Stimulated activated CD4-positive, alpha-beta T cell treated with anti-CD3 and anti-CD28 coated beads, Interleukin-1b, Interleukin-23, amount 100 ng/mL, for 24 hours (primary cell): ENCODE measurements at regions not wholly inside any gene's neighbourhood (a gene's known extent, or its start where the extent isn't known, plus 50 kb on each side); places are given as distances from the start of the nearest gene placed in this dataset.
A peak's percentile ranks its signal among the peaks of the same experiment; 100 is the strongest.
"Not testable (repeated sequence)": the region's sequence is repeated elsewhere in the genome, so short reads cannot be mapped to it uniquely, and the experiment has no call there.

Experiments used
- DNase-seq, 4 experiments: peaks; one replicate each; pipeline ENCODE4 v3.0.0-alpha.2; 2020; ENCODE audit warnings: low read depth in 4 of 4, low spot score in 1 of 4

DNA sequence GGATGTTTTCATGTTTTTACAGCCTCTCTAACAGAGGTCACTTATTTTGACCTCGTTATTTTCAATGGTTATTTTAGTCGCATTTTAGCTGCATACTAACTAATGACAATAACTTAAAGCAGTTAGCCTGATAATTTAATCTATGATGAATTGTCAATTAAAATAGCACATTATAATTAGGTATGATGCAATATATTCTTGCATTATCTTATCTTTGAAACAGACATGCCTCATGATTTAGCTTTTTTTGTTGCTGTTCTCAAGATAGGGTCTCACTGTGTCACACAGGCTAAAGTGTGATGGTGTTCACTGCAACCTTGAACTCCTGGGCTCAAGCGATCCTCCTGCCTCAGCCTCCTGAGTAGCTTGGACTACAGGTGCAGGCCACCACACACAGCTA, 126.4 kb downstream of the KBTBD2 start:
- DNase-seq, result no peak

- no peak for DNase-seq
Observed at GRCh38 chr7:32762925-32763293, 128.7 kb downstream of the KBTBD2 start.

DNA sequence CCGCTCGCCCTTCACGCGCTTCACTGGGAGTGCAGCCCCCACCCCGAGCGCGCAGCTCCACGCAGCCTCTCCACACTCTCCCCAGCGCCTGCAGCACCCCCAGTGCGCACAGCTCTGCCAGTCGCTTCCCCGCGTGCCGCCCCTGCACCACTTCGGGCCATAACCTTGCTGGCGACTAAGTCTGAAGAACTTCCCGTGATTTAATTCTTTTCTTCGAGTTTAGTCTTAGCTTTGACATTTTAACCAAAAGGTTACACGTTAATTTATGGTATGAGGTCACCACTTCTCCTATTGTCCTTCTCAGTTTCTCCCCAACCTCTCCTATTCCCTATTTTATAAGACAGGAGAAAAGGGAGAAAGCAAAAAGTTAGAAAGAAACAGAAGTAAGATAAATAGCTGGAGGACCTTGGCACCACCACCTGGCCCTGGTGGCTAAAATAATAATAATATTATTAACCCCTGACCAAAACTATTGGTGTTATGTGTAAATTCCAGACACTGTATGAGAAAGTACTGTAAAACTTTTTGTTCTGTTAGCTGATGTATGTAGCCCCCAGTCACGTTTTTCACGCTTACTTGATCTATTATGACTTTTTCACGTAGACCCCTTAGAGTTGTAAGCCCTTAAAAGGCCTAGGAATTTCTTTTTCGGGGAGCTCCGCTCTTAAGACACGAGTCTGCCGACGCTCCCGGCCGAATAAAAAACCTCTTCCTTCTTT, 129.2 kb downstream of the KBTBD2 start:
- not testable (repeated sequence) for DNase-seq

GRCh38 chr7:32761451-32762205, 129.9 kb downstream of the KBTBD2 start:
- no peak for DNase-seq

GRCh38 chr7:32760755-32761154, 130.8 kb downstream of the KBTBD2 start:
- DNase-seq, result not testable (repeated sequence)

DNA sequence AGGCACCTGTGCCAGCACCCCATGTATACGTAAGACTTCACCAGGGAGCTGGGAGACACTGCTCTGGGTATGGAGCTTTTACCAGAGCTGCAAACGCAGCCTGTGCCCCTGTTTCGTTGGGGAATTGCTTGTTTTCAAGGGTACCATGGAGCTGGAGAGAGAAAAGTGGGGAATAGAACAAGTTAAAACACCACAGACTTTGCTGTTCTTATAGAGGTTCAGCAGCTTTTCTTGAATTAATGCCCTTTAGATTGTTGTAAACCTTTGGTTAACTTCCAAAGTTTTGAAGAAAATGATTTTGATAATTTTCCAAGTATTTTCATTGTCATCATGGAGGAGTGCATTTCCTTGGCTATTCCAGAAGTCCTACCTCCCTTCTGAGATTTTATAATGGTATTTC, 131.7 kb downstream of the KBTBD2 start:
- not testable (repeated sequence) for DNase-seq

DNA sequence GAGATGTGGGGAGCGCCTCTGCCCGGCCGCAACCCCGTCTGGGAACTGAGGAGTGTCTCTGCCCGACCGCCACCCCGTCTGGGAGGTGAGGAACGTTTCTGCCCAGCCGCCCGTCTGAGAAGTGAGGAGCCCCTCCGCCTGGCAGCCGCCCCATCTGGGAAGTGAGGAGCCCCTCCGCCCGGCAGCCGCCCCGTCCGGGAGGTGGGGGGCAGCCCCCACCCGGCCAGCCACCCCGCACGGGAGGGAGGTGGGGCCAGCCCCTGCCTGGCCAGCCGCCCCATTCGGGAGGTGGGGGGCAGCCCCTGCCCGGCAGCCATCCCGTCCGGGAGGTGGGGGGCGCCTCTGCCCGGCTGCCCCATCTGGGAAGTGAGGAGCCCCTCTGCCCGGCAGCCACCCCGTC, 137.7 kb downstream of the KBTBD2 start:
- not testable (repeated sequence) for DNase-seq

DNA sequence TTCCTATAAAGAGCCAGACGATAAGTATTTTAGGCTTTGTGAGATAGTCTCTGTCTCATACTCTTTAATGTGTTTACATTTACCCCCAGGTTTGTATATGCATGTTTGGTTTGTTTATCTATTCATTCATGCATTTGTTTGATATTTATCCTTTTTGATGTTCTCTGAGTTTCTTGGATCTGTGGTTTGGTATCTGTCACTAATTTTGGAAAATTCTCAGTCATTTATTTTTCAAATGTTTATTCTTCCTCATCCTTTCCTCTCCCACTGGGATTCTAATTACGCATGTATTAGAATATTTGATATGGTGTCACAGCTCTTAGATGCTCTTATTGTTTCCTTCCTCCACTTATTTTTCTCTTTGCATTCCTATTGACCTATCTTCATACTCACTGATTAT, 143.2 kb downstream of the KBTBD2 start:
- DNase-seq, result not testable (repeated sequence)

GRCh38 chr7:32747443-32748148, 144.0 kb downstream of the KBTBD2 start:
- not testable (repeated sequence) for DNase-seq

DNA sequence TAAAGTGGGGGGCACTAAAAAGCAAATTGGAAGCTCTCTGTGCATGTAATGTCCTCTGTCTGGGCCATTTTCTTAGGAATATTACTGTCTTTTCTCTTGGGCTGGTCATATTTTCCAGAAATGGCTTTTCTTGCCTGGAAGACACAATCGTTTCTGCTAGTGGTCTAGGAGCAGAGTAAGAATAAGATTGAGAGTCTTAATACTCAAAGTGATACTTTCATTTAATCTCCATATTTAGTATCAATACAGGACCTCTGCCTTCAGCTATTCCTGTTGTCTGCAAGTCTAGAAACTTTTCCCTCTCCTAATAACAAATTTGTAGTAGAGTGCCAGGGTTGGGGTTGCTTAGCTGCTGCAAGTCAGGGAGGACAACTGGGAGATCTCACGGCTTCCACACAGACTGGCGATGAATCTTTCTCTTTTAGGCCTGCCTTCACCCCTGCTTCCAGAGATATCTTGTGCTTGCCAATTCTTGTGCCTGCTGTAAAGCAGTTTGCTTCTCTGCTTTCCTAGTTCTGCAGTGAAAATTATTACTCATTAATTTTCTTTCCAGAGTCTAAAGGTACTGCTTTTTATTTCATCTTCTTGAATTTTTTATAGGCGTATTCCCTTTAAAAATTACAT, 149.6 kb downstream of the KBTBD2 start:
- not testable (repeated sequence) for DNase-seq

- not testable (repeated sequence) for DNase-seq
Observed at GRCh38 chr7:32739749-32740148, 151.8 kb downstream of the KBTBD2 start.

DNA sequence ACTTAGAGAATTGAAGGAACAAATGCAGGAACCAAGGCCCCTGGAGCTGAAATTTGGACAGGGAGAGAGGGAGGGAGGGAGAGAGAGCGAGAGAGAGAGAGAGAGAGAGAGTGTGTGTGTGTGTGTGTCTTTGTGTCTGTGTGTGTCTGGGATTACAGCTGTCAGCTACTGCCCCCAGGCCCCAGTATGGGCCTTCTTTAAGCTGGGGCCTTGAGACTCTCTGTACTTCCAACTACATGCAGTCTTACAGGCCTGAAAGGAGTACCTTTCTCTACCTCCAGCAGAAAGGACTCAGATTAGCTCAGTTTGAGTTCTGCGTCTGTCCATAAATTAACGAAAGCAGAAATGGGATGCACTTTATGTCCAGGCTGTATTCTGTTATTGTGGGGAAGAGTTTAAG, 153.2 kb downstream of the KBTBD2 start:
- DNase-seq, result not testable (repeated sequence)

- DNase-seq, result not testable (repeated sequence)
Observed at GRCh38 chr7:32732767-32733166, 158.8 kb downstream of the KBTBD2 start.

DNA sequence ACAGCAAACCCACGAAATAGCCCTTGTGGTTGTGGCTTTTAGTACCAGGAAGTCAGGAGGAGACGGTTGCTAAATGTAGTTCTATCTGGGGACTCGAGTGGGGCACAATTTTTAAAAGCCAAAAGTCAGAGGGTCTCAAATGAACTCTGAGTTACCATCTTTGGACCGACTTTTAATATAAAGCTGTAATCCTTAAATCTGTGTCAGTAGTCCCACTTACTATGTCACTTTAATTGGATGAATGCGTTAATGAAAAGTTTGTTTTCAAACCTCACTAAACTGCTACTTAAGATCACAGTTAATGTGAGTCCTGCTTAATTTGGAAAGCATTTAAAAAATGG, 162.3 kb downstream of the KBTBD2 start:
- not testable (repeated sequence) for DNase-seq

DNA sequence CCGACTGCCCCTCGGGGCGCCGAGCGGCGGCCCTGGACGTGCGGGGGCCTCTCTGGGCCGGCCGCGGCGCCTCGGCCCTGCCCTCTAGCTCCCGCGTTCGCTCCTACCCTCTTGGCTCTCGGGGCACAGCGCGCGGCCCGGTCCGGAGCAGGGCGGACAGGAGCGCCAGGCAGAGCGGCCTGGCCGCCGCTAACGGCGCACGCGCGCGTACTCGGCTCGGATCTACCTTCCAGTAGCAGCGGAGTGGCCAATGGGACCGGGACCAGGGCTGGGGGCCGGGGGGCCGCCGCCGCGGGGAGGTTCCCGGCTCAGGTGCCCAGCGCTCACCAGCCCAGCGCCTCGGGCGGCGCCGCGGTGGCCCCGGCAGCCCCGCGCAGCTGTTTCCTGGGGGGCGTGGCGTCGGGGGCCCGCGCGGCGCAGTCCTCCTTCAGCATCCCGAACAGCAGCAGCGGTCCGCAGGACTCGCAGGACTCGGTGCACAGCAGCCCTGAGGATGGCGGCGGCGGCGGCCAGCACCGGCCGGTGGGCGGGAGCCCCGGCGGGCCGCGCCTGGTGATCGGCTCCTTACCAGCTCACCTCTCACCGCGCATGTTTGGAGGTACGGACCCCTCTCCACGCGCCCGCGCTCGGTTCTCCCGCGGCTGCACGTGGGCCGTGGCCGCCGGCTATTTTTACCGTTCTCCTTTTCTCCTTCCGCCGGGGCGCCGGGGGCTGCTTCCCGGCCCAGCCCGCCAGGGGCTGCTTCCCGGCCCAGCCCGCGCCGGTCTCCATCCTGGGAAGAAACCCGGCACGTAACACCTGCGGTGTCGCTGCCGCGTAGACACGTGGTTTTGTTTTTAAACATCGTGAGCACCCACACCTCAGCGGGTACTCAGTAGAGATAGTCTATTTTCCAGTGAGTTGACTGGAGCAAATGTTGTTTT, 162.9 kb downstream of the KBTBD2 start:
- DNase-seq, result peak in 3 of 4 experiments; percentile 7 to 28 (median 12)

DNA sequence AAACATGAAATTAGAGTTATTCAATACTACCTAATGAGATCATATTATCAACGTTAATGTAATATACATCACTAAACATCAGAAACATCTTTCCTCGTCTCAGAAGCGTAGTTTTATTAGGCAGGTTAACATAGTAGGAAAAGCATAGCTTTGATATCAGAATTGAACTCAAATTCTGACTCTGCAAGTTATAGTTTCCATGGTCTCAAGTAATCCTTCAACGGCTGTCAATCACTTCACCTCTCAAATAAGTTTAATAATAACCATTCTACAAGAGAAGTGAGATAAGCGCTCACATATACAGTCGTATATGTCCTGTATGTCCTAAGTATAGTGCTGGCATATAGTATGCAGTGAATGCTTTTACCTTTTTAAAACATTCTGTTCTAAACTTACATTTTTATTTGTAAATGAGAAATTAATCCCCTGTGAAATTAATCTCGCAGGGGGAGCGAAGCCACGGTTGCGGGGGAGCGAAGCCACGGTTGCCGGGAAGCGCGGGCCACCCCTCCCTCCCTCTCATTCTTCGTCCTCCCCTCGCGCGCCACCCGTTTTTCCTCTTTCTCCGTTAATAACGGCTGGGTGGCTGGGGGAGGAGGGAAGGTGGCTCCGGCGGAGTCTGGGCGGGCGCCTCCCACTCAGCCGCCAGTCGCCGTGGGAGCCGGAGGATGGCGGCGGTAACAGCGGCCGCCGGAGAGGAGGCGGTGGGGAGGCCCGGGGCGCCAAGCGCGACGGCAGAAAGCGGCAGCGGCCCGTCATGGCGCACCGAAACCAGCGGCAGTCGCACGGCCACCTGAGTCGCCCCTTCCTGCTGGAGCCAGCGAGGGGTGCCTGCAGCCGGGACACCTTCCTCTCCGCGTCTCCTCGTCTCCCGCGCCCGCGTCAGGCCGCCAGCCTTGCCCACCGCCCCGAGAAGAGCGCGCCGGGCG, 163.8 kb downstream of the KBTBD2 start:
- peak in 2 of 4 experiments; percentile 15 to 28 for DNase-seq

DNA sequence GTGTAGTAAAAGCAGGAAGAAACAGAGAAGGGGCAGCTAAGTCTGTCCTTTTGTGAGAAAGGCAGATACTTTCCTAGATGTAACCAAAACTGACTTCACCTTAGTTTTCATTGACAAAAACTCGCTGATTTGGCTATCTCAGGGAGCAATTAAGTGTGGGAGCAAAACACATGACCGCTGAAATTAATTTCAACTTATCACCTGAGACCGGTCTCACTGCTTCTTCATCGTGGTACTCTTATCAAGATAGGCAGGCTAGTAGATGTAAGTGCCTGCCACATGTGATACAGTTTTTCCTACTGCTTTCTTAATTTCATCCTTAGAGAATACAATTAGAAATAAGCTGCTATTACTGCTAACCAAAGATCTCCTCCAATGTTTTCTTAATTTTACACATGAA, 168.7 kb downstream of the KBTBD2 start:
- DNase-seq, result not testable (repeated sequence)

DNA sequence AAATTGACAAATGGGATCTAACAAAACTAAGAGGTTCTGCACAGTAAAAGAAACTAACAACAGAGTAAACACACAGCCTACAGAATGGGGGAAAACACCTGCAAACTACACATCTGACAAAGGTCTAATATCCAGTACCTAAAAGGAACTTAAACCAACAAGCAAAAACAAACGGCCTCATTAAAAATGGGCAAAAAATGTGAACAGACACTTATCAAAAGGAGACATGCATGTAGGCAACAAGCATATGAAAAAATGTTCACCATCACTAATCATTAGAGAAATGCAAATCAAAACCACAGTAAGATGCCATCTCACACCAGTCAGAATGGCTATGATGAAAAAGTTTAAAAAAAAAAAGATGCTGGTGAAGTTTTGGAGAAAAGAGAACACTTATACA, 197.4 kb downstream of the KBTBD2 start:
- DNase-seq, result no peak
